Fibroblast of villous mesenchyme (primary cell): ENCODE measurements at regions not wholly inside any gene's neighbourhood (a gene's known extent, or its start where the extent isn't known, plus 50 kb on each side); places are given as distances from the start of the nearest gene placed in this dataset. TPM values are rescaled to one million over a fixed set of nuclear protein-coding genes. Genes with fewer than 3 reads are reported as not detected.

Experiments used
- small RNA-seq: library from RNA; depleted of rRNA; stranded (forward); fragments of <200 nt; gene quantifications from one replicate; pipeline ENCODE3, GENCODE V24; 2012

Small RNA genes in the stretch of these regions (small RNA-seq; reads per million reads assigned to genes)
- gene MIR325 (not detected), gene RNA5SP509 (not detected)
